ENCODE measurements at regions not wholly inside any gene's neighbourhood (a gene's known extent, or its start where the extent isn't known, plus 50 kb on each side); places are given as distances from the start of the nearest gene placed in this dataset.

DNA sequence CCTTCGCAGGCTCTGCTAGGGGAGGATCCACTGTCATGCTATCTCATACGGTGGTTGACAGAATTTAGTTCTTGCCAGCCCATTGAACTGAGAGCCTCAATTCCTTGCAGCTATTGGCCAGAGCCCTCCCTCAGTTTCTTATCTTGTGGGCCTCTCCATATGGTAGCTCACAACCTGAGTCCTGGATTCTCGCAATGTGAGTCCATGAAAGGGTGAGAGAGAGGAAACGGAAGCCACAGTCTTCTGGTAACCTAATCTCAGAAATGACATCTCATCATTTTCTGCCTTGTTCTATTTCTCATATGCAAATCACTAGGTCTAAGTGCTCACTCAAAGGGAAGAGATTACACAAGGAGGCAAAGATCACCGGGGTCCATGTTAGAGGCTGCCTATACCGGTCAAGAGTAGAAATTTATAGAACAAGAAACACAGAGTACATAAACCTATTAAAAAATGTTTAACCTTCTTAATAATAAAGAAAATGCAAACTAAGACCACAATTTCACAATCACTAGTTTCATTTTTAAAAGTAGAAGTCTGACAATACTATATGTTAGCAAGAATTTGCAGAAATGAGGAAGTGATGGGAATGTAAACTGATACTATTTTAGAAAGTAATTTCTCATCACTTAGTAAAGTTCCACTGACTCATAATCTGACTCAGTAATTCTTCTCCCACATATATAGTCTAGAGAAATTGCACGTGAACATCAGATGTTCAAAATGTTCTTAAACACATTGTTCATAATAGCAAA is 378.4 kb upstream of the AGTR1 start (continued):
- TF ChIP-seq NRF1 (conservative IDR thresholded peaks at IDR 0.05; ENCODE audit: low read depth, low read length): no peak
- TF ChIP-seq STAT3 (IDR thresholded peaks at IDR 0.05; ENCODE audit: low read depth, low read length): peak; percentile 89
- TF ChIP-seq SMC3 (IDR thresholded peaks at IDR 0.05; ENCODE audit: borderline replicate concordance, low read length): no peak
- no peak for TF ChIP-seq CBFB (IDR thresholded peaks at IDR 0.05; ENCODE audit: low read depth)
- TF ChIP-seq, protein P1, sequence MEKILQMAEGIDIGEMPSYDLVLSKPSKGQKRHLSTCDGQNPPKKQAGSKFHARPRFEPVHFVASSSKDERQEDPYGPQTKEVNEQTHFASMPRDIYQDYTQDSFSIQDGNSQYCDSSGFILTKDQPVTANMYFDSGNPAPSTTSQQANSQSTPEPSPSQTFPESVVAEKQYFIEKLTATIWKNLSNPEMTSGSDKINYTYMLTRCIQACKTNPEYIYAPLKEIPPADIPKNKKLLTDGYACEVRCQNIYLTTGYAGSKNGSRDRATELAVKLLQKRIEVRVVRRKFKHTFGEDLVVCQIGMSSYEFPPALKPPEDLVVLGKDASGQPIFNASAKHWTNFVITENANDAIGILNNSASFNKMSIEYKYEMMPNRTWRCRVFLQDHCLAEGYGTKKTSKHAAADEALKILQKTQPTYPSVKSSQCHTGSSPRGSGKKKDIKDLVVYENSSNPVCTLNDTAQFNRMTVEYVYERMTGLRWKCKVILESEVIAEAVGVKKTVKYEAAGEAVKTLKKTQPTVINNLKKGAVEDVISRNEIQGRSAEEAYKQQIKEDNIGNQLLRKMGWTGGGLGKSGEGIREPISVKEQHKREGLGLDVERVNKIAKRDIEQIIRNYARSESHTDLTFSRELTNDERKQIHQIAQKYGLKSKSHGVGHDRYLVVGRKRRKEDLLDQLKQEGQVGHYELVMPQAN (conservative IDR thresholded peaks at IDR 0.05): no peak
- TF ChIP-seq SREBF1 (IDR thresholded peaks at IDR 0.05; ENCODE audit: low read length): peak; percentile 73; the same call in 1 of the 2 replicates
- TF ChIP-seq YY1 (IDR thresholded peaks at IDR 0.05; ENCODE audit: low read depth, low read length): peak; percentile 27; the same call in 1 of the 2 replicates
- TF ChIP-seq, protein P2, sequence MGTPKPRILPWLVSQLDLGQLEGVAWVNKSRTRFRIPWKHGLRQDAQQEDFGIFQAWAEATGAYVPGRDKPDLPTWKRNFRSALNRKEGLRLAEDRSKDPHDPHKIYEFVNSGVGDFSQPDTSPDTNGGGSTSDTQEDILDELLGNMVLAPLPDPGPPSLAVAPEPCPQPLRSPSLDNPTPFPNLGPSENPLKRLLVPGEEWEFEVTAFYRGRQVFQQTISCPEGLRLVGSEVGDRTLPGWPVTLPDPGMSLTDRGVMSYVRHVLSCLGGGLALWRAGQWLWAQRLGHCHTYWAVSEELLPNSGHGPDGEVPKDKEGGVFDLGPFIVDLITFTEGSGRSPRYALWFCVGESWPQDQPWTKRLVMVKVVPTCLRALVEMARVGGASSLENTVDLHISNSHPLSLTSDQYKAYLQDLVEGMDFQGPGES (IDR thresholded peaks at IDR 0.05): no peak
- 0 out of 2 replicates have a peak, but pooled peaks have one; percentile 36 for TF ChIP-seq GATAD2B (conservative IDR thresholded peaks at IDR 0.05; ENCODE audit: low read depth)
- no peak for TF ChIP-seq RELA (IDR thresholded peaks at IDR 0.05; ENCODE audit: borderline replicate concordance, partially characterized antibody)
- TF ChIP-seq RAD51 (IDR thresholded peaks at IDR 0.05): peak; percentile 66
- TF ChIP-seq FOXK2 (IDR thresholded peaks at IDR 0.05): no peak
- peak; percentile 78 for TF ChIP-seq RUNX3 (IDR thresholded peaks at IDR 0.05; ENCODE audit: low read length)
- TF ChIP-seq TCF12 (IDR thresholded peaks at IDR 0.05; ENCODE audit: low read depth, low read length): no peak
- peak; percentile 89 to 98; a peak in 3 of 4 replicates for TF ChIP-seq EP300 (IDR thresholded peaks at IDR 0.05; ENCODE audit: borderline replicate concordance in 1 of 2, control insufficient read depth in 1 of 2, low read depth in 2 of 2, low read length in 2 of 2)
- no peak for TF ChIP-seq SMAD5 (IDR thresholded peaks at IDR 0.05; ENCODE audit: low read depth)
- TF ChIP-seq, protein P3, sequence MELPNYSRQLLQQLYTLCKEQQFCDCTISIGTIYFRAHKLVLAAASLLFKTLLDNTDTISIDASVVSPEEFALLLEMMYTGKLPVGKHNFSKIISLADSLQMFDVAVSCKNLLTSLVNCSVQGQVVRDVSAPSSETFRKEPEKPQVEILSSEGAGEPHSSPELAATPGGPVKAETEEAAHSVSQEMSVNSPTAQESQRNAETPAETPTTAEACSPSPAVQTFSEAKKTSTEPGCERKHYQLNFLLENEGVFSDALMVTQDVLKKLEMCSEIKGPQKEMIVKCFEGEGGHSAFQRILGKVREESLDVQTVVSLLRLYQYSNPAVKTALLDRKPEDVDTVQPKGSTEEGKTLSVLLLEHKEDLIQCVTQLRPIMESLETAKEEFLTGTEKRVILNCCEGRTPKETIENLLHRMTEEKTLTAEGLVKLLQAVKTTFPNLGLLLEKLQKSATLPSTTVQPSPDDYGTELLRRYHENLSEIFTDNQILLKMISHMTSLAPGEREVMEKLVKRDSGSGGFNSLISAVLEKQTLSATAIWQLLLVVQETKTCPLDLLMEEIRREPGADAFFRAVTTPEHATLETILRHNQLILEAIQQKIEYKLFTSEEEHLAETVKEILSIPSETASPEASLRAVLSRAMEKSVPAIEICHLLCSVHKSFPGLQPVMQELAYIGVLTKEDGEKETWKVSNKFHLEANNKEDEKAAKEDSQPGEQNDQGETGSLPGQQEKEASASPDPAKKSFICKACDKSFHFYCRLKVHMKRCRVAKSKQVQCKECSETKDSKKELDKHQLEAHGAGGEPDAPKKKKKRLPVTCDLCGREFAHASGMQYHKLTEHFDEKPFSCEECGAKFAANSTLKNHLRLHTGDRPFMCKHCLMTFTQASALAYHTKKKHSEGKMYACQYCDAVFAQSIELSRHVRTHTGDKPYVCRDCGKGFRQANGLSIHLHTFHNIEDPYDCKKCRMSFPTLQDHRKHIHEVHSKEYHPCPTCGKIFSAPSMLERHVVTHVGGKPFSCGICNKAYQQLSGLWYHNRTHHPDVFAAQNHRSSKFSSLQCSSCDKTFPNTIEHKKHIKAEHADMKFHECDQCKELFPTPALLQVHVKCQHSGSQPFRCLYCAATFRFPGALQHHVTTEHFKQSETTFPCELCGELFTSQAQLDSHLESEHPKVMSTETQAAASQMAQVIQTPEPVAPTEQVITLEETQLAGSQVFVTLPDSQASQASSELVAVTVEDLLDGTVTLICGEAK (IDR thresholded peaks at IDR 0.05; ENCODE audit: borderline replicate concordance): no peak; the same call in 1 of the 2 replicates
- TF ChIP-seq RBBP5 (conservative IDR thresholded peaks at IDR 0.05): no peak
- TF ChIP-seq, protein P4, sequence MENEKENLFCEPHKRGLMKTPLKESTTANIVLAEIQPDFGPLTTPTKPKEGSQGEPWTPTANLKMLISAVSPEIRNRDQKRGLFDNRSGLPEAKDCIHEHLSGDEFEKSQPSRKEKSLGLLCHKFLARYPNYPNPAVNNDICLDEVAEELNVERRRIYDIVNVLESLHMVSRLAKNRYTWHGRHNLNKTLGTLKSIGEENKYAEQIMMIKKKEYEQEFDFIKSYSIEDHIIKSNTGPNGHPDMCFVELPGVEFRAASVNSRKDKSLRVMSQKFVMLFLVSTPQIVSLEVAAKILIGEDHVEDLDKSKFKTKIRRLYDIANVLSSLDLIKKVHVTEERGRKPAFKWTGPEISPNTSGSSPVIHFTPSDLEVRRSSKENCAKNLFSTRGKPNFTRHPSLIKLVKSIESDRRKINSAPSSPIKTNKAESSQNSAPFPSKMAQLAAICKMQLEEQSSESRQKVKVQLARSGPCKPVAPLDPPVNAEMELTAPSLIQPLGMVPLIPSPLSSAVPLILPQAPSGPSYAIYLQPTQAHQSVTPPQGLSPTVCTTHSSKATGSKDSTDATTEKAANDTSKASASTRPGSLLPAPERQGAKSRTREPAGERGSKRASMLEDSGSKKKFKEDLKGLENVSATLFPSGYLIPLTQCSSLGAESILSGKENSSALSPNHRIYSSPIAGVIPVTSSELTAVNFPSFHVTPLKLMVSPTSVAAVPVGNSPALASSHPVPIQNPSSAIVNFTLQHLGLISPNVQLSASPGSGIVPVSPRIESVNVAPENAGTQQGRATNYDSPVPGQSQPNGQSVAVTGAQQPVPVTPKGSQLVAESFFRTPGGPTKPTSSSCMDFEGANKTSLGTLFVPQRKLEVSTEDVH (IDR thresholded peaks at IDR 0.05; ENCODE audit: low read depth, partially characterized antibody): no peak
- TF ChIP-seq NR2C2 (IDR thresholded peaks at IDR 0.05; ENCODE audit: borderline replicate concordance, control insufficient read depth, insufficient read length, low read depth): no peak
- no peak for TF ChIP-seq ZNF384 (IDR thresholded peaks at IDR 0.05; ENCODE audit: borderline replicate concordance, low read depth, low read length)
